Body of pancreas (tissue), 4 donors: ENCODE measurements at regions not wholly inside any gene's neighbourhood (a gene's known extent, or its start where the extent isn't known, plus 50 kb on each side); places are given as distances from the start of the nearest gene placed in this dataset.

Experiments
- ATAC-seq: fragments of 150-250 bp; one replicate; pipeline ENCODE4 v1.9.1; 2016
- DNase-seq, 4 donors: peaks; one replicate each; pipeline ENCODE4 v3.0.0-alpha.2; 2019
- H3K27ac ChIP-seq, 4 donors: fragments of 200-600 bp; sonication (generic); 1 replicate in 3 of 4; 2 replicates in 1 of 4; pipeline versions ENCODE4 v1.5.1 to v1.6.1; 2016 to 2019; ENCODE audit warnings: mild to moderate bottlenecking in 1 of 4, mixed read lengths in 1 of 4, moderate library complexity in 1 of 4
- H3K27me3 ChIP-seq, 2 donors: fragments of 200-600 bp; sonication (generic); one replicate each; pipeline ENCODE4 v1.6.0; 2016; ENCODE audit warnings: mild to moderate bottlenecking in 1 of 2
- H3K36me3 ChIP-seq, 2 donors: fragments of 200-600 bp; sonication (generic); replicated peaks in 1 of 2; 2 replicates each; pipeline ENCODE4 v1.5.1; 2016; ENCODE audit warnings: low read depth in 2 of 2; ENCODE audit not compliant: insufficient read depth in 1 of 2
- H3K4me1 ChIP-seq: fragments of 200-600 bp; sonication (generic); one replicate; pipeline ENCODE4 v1.6.0; 2016
- H3K4me3 ChIP-seq, 2 donors: fragments of 200-600 bp; sonication (generic); 1 replicate in 1 of 2; 2 replicates in 1 of 2; pipeline ENCODE4 v1.5.1; 2016 to 2019
- H3K9me3 ChIP-seq, 3 donors: fragments of 200-600 bp; sonication (generic); 1 replicate in 2 of 3; 2 replicates in 1 of 3; pipeline ENCODE4 v1.5.1; 2016
- CTCF ChIP-seq, 7 experiments: fragments of 450-650 bp in 4 of 7; fragments of 200-600 bp in 3 of 7; sonication (generic) in 3 of 7; IDR thresholded peaks; one replicate each; pipeline ENCODE4 v1.5.1; 2016 to 2019; ENCODE audit warnings: antibody characterized with exemption in 7 of 7
- POLR2A ChIP-seq, 3 donors: fragments of 450-650 bp; IDR thresholded peaks; one replicate each; pipeline ENCODE4 v1.6.1; 2016; ENCODE audit warnings: antibody characterized with exemption in 3 of 3, mild to moderate bottlenecking in 2 of 3
- WGBS, 2 donors: methylation state at CpG; one replicate each; pipeline ENCODE4 v1.1.5; 2017; 5-methylcytosine and 5-hydroxymethylcytosine counted together
- intact Hi-C: fragments of 100-400 bp; cut with DNase I; formaldehyde crosslinking; loops from one replicate; pipeline ENCODE4 v1.15.1; 2023

GRCh38 chr4:107117726-107118125 is 81.6 kb upstream of the DKK2 start:
- Histone ChIP-seq H3K4me3 (no peak overlapping the region), H3K9me3 (no peaks in the 10 kb centered on the region), H3K27me3 (no peaks in the 10 kb centered on the region), H3K36me3 (no peaks in the 10 kb centered on the region), H3K27ac (no peak overlapping the region), H3K4me1 (no peaks in the 10 kb centered on the region)
- WGBS, 2 donors = 82 to 100% methylated on average over 1 of the region's 1 CpG
- intact Hi-C loops = no loop called here
- DNase-seq (no peak), ATAC-seq (no peak)
- TF ChIP-seq CTCF (IDR thresholded peaks at IDR 0.05) (no peak), POLR2A (IDR thresholded peaks at IDR 0.05) (no peak)

GRCh38 chr4:107115185-107115847 is 79.2 kb upstream of the DKK2 start:
- Histone ChIP-seq H3K27ac (no peak overlapping the region), H3K4me3 (no peak overlapping the region), H3K27me3 (no peaks in the 10 kb centered on the region), H3K36me3 (no peaks in the 10 kb centered on the region), H3K9me3 (no peaks in the 10 kb centered on the region), H3K4me1 (no peaks in the 10 kb centered on the region)
- ATAC-seq = no peak
- intact Hi-C loops = no loop called here
- no peak for DNase-seq
- WGBS, 2 donors = 64 to 71% methylated on average over 5 of the region's 5 CpGs
- no peak for TF ChIP-seq CTCF (IDR thresholded peaks at IDR 0.05)
- TF ChIP-seq POLR2A (IDR thresholded peaks at IDR 0.05) = no peak

GRCh38 chr4:107114059-107114458 is 77.9 kb upstream of the DKK2 start:
- H3K4me3 ChIP-seq = no peak overlapping the region

GRCh38 chr4:107098401-107098800 is 62.3 kb upstream of the DKK2 start:
- TF ChIP-seq POLR2A (IDR thresholded peaks at IDR 0.05) (no peak), CTCF (IDR thresholded peaks at IDR 0.05) (no peak)
- Histone ChIP-seq H3K4me1 (no peaks in the 10 kb centered on the region), H3K27ac (no peak overlapping the region), H3K9me3 (no peaks in the 10 kb centered on the region), H3K27me3 (no peaks in the 10 kb centered on the region), H3K4me3 (no peak overlapping the region), H3K36me3 (no peaks in the 10 kb centered on the region)
- ATAC-seq (no peak), DNase-seq (no peak)
- intact Hi-C loops = no loop called here
- WGBS, 2 donors = 41 to 79% methylated on average over 2 of the region's 2 CpGs

More at GRCh38 chr4:107114059-107114458, 77.9 kb upstream of the DKK2 start:
- TF ChIP-seq CTCF (IDR thresholded peaks at IDR 0.05) (no peak), POLR2A (IDR thresholded peaks at IDR 0.05) (no peak)
- H3K4me1 ChIP-seq = no peaks in the 10 kb centered on the region
- H3K36me3 ChIP-seq = no peaks in the 10 kb centered on the region
- no peak for DNase-seq
- WGBS, 2 donors = 71 to 72% methylated on average over 2 of the region's 2 CpGs
- no peaks in the 10 kb centered on the region for H3K27me3 ChIP-seq
- no peaks in the 10 kb centered on the region for H3K9me3 ChIP-seq
- no peak for ATAC-seq
- no peak overlapping the region for H3K27ac ChIP-seq
- intact Hi-C loops = no loop called here

- Histone ChIP-seq H3K36me3 (no peaks in the 10 kb centered on the region), H3K4me3 (no peak overlapping the region), H3K9me3 (no peaks in the 10 kb centered on the region), H3K4me1 (no peaks in the 10 kb centered on the region), H3K27ac (no peak overlapping the region), H3K27me3 (no peaks in the 10 kb centered on the region)
- WGBS, 2 donors = 62 to 71% methylated on average over 3 of the region's 3 CpGs
- ATAC-seq (no peak), DNase-seq (no peak)
- TF ChIP-seq CTCF (IDR thresholded peaks at IDR 0.05) (no peak), POLR2A (IDR thresholded peaks at IDR 0.05) (no peak)
- intact Hi-C loops = no loop called here
Measured at GRCh38 chr4:107094976-107095375, 58.9 kb upstream of the DKK2 start.
